ENCODE measurements at regions not wholly inside any gene's neighbourhood (a gene's known extent, or its start where the extent isn't known, plus 50 kb on each side); places are given as distances from the start of the nearest gene placed in this dataset.

GRCh38 chr2:117684919-117685318 is 129.6 kb upstream of the DDX18 start:
- Mint-ChIP-seq H3K27me3 (peaks cover 4% of the 10 kb centered on the region), H3K27ac (no peak overlapping the region), H3K4me1 (ENCODE audit: low read depth) (no peaks in the 10 kb centered on the region), H3K36me3 (ENCODE audit: low read depth) (no peaks in the 10 kb centered on the region), H3K4me3 (no peak overlapping the region), H3K9me3 (no peaks in the 10 kb centered on the region)
- ChIA-PET POLR2A (no interaction called here), CTCF (no interaction called here)
- ATAC-seq: no peak
- no peak for DNase-seq
- intact Hi-C loops (cut with micrococcal nuclease): no loop called here
- TF ChIP-seq CTCF (IDR thresholded peaks at IDR 0.05): no peak

- peaks cover 4% of the 10 kb centered on the region for H3K27me3 Mint-ChIP-seq
- DNase-seq (no peak), ATAC-seq (no peak)
- intact Hi-C loops (cut with micrococcal nuclease): no loop called here
- H3K4me3 Mint-ChIP-seq: no peak overlapping the region
- ChIA-PET CTCF (no interaction called here), POLR2A (no interaction called here)
- no peak overlapping the region for H3K27ac Mint-ChIP-seq
- no peak for TF ChIP-seq CTCF (IDR thresholded peaks at IDR 0.05)
- H3K4me1 Mint-ChIP-seq (ENCODE audit: low read depth): no peaks in the 10 kb centered on the region
- H3K9me3 Mint-ChIP-seq: no peaks in the 10 kb centered on the region
- H3K36me3 Mint-ChIP-seq (ENCODE audit: low read depth): no peaks in the 10 kb centered on the region
Observed at GRCh38 chr2:117686699-117687098, 127.8 kb upstream of the DDX18 start.

- DNase-seq (no peak), ATAC-seq (no peak)
- H3K36me3 Mint-ChIP-seq (ENCODE audit: low read depth): no peaks in the 10 kb centered on the region
- CTCF ChIA-PET: interaction anchor here (0.6 kb wide), 1 partner anchor 14 kb away, joined by 3 read pairs; no protein-coding TSS in a partner anchor
- no peak for TF ChIP-seq CTCF (IDR thresholded peaks at IDR 0.05)
- no peak overlapping the region for H3K4me3 Mint-ChIP-seq
- intact Hi-C loops (cut with micrococcal nuclease): no loop called here
- peaks cover 2% of the 10 kb centered on the region for H3K27me3 Mint-ChIP-seq
- H3K27ac Mint-ChIP-seq: no peak overlapping the region
- no peaks in the 10 kb centered on the region for H3K9me3 Mint-ChIP-seq
- POLR2A ChIA-PET: no interaction called here
- no peaks in the 10 kb centered on the region for H3K4me1 Mint-ChIP-seq (ENCODE audit: low read depth)
Observed at GRCh38 chr2:117691595-117691994, 122.9 kb upstream of the DDX18 start.

GRCh38 chr2:117692001-117692763 is 122.3 kb upstream of the DDX18 start:
- intact Hi-C loops (cut with micrococcal nuclease): no loop called here
- Mint-ChIP-seq H3K27ac (no peak overlapping the region), H3K4me3 (no peak overlapping the region), H3K4me1 (ENCODE audit: low read depth) (no peaks in the 10 kb centered on the region), H3K36me3 (ENCODE audit: low read depth) (no peaks in the 10 kb centered on the region), H3K27me3 (peaks cover 2% of the 10 kb centered on the region), H3K9me3 (no peaks in the 10 kb centered on the region)
- ChIA-PET CTCF (interaction anchor here (0.6 kb wide), 1 partner anchor 15 kb away, joined by 3 read pairs; no protein-coding TSS in a partner anchor), POLR2A (no interaction called here)
- ATAC-seq (no peak), DNase-seq (no peak)
- no peak for TF ChIP-seq CTCF (IDR thresholded peaks at IDR 0.05)

- CTCF ChIA-PET: no interaction called here
- DNase-seq (no peak), ATAC-seq (no peak)
- H3K4me1 Mint-ChIP-seq (ENCODE audit: low read depth): no peaks in the 10 kb centered on the region
- intact Hi-C loops (cut with micrococcal nuclease): no loop called here
- H3K36me3 Mint-ChIP-seq (ENCODE audit: low read depth): no peaks in the 10 kb centered on the region
- no peaks in the 10 kb centered on the region for H3K9me3 Mint-ChIP-seq
- POLR2A ChIA-PET: no interaction called here
- H3K4me3 Mint-ChIP-seq: no peak overlapping the region
- TF ChIP-seq CTCF (IDR thresholded peaks at IDR 0.05): no peak
- H3K27ac Mint-ChIP-seq: no peak overlapping the region
- H3K27me3 Mint-ChIP-seq: peaks cover 2% of the 10 kb centered on the region
Observed at GRCh38 chr2:117693154-117693553, 121.3 kb upstream of the DDX18 start.
